ENCODE measurements at regions not wholly inside any gene's neighbourhood (a gene's known extent, or its start where the extent isn't known, plus 50 kb on each side); places are given as distances from the start of the nearest gene placed in this dataset.
"Not testable (repeated sequence)": the region's sequence is repeated elsewhere in the genome, so short reads cannot be mapped to it uniquely, and the experiment has no call there.

GRCh38 chr2:150702791-150703190, 215.3 kb upstream of the RND3 start:
- DNase-seq (ENCODE audit: low spot score) = no peak

DNA sequence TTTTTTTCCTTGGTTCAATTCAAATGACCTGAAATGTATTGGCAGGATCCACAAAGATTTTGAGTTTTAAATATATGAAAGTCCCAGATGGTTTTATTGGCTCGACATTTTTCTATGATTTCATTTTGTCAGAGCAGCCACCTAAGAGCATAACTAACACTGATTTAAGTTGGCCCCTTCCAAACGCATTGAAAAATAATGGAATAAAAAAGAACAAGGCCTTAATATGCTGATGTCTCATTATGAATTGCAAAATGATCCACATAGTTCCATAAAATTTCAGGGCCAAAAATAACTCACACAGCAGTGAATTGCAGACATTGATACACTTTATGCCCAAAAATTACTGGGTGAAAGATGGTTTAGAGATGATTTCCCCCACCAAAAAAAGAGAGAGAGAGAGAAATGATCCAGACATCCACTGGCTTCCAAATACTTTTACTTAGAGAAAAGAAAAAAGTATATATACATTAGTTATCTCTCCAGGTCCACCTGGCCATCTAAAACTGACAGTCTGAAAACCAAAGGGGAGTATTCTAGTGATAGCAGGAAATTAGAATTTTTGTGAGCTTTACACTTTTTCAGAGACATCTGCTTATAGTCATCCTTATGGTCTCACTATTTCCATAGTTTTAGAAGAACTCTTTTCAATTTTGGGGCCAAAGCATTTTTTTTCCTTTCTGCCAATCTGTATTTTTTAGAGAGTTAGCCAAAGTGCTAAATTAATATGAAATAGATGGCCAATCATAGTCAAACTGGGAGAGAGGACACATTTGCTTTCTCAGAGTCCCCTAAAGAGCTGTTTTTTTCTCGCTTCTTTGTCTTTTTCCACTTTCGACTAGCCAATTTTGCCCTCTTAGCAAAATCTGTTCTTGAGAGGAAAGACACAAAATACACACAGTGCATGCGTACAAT, 213.5 kb upstream of the RND3 start:
- no peak for DNase-seq (ENCODE audit: low spot score)

- DNase-seq (ENCODE audit: low spot score) = no peak
Observed at GRCh38 chr2:150699218-150699617, 211.8 kb upstream of the RND3 start.

- DNase-seq (ENCODE audit: low spot score) = no peak
Observed at GRCh38 chr2:150698016-150698661, 210.7 kb upstream of the RND3 start.

DNA sequence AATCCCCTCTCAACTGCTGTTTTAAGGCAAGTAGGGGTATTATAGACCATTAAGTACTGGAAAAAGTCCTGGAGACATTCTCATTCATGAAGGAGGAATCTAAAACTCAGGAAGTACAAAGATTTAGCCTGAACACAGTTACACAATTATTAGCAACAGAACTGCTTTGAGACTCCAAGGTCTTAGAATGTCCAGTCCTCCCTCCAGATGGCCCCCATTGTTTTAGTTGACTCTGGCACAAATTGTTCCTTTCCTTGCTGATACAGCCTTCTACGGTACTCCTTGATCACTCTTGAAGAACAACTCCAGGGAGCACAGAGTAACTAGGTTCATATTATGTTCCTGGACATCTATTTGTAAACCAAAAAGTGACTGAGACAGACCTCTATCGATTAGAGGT, 210.1 kb upstream of the RND3 start:
- DNase-seq (ENCODE audit: low spot score) = no peak

- no peak for DNase-seq (ENCODE audit: low spot score)
Observed at GRCh38 chr2:150695451-150696135, 208.1 kb upstream of the RND3 start.

DNA sequence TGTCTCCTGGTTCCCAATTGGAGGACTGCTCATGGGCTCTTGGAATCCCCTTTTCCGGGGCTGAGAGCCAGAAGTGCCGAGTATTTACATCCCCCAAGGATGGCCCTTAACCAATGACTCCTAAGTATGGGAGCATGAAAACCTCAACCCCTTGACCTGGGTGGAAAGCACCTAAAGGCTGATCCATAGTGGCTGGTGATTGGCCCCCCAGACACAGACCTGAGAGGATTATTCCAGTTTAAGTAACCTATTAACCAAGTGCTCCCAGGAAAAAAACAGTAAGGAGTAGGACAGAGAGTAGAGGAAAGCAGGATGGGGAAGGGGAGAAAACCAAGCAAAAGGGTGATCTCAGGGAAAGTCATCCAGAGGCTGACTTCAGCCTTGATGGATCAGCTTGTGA, 206.1 kb upstream of the RND3 start:
- no peak for DNase-seq (ENCODE audit: low spot score)

GRCh38 chr2:150690870-150691269, 203.4 kb upstream of the RND3 start:
- DNase-seq (ENCODE audit: low spot score) = no peak

DNA sequence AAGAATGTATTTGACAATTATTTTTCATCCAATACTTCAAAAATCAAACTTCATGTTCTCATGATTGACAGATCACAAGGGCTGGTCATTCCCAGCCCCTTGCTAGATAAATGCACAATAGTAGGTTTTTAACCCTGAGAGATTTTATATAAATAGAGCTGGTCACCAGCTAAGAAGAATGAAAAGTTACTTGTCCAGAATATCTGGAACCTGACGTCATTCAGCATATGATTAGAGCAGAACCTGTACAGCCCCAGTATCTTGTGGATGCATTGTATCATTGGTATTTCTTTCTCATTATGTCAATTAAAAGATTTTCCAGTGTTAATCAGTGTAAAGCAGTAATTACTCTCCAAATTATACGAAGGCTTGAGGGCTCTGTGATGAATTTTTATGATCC, 202.8 kb upstream of the RND3 start:
- DNase-seq (ENCODE audit: low spot score) = no peak

DNA sequence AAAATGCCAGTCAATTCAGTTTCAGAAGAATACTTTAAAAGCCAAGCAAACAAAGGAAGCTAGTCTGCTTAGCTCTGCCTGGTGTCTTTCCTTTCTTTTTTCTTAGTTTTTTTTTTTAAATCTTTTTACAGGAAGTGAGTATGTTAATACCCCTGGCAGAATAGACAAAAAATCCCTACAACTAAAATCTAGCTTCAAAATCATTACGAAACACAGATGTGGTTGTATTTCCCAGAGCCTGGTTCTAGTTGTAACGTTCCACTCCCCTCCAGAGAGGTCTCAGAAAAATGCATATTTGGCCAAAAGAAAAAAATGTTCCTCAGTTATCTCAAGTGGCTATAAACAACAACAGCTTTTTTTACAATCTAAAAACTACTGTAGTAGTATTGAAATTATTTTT, 202.1 kb upstream of the RND3 start:
- no peak for DNase-seq (ENCODE audit: low spot score)

DNA sequence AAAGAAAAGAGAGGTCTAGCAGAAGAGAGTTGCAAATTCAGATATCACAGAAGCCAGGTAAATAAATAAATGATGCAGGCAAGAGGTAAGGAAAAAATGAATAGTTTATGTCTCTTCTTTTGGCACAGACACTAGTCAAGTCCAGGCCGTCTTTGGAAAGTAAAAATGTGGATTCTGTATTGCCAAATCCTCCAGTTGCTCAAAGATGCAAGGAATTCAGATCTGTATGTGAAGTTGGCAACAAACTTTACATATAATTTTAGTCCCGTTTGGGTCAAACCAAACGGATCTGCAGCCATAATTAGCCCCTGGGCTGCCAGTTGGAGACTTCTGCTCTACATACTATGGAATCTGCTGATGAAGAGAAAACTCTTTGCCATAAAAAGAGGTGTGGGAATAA, 200.5 kb upstream of the RND3 start:
- no peak for DNase-seq (ENCODE audit: low spot score)

DNA sequence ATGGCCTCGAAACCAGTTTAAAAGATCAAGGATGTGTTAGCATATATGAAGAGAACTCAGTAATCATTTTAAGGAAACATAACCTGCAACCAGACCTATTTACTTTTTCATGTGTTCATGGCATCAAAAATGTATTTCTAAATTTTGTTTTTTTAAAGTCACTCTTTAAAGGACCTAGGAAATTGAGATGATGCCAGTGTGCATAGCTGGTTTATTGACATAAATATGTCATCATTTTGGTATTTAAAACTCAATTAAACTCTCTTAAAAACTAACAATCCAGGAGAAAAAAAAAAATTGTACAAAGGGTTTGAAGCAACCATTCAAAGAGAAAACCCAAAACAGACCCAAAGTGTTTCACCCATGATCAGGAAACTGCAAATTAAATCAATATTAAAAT, 198.9 kb upstream of the RND3 start:
- no peak for DNase-seq (ENCODE audit: low spot score)

DNA sequence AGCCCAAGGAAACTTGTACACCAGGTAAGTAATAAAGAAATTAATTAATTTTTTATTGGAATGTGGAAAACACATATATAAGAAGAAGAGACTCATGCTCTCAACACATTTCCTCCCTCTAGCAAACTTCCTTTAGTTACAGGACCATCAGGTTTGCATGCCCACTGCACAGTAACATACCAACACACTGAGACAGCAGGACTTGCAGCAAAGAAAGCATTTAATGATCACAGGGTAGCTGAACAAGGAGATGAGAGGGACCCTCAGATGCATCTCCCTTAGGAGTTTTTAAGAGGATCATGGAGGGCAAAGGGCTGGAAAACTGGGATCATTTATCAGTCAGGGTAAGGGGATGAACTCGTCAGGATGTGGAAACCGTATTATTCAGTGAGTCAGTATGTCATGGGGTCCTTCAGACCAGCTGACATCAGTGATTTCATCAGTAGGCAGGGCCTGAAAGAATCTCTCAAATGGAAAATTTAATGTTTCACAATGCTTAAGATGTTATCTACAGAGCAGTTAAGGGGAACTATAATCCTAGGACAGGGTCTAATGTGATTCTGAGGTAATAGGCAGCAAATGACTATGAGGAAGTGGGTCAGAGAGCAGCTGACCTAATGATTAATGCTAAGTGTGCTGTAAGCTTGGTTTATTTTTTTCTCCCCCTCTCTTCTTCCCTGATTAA, 193.8 kb upstream of the RND3 start:
- no peak for DNase-seq (ENCODE audit: low spot score)

GRCh38 chr2:150679456-150680120, 192.1 kb upstream of the RND3 start:
- DNase-seq (ENCODE audit: low spot score) = no peak

DNA sequence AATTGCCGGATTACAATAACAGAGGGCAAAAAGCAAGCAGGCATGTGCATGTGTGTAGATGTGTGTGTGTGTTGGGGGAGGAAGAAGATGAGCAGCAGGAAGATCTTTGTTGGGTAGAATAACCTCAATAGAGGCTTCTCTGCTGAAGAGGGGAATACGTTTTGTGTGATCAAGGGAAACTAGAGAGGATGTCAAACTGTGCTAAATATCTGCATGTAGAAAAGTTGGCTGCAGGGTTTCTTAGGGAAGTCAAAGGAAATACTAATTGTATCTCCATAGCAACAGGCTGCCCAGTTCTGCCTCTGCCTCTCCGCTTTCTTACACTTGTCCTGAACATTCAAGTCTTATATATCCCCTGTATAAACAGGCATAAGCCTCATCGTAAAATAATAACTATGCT, 190.1 kb upstream of the RND3 start:
- no peak for DNase-seq (ENCODE audit: low spot score)

DNA sequence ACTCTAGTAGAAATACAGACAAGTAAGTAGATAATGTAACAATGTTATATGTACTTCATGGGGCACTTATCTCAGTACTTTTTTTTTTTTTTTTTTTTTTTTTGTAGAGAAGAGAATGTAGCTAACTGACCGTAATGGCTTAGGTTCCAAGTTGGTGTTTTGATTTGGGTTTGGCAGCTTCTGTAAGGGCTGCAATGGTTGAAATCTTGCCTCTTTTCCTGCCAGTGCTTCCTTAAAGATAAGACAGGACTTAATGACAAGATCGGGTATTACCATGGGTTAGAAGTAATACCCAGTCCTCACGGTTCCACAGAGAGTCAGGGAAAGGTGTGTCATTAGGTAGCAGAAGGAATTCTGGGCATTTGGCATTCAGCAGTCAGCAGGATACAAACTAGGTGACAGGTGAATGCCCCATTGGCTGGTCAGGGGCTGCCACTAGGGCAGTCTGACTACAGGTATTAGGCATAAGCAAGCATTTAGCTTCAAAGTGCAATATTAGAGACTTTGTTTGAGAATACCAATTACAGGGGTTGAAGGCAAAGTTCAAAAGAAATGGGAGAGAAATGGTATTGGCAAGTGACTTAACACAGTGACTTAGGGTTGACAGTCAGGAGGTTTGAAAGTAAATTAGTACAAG, 189.4 kb upstream of the RND3 start:
- DNase-seq (ENCODE audit: low spot score) = no peak

- no peak for DNase-seq (ENCODE audit: low spot score)
Observed at GRCh38 chr2:150675807-150676206, 188.3 kb upstream of the RND3 start.

DNA sequence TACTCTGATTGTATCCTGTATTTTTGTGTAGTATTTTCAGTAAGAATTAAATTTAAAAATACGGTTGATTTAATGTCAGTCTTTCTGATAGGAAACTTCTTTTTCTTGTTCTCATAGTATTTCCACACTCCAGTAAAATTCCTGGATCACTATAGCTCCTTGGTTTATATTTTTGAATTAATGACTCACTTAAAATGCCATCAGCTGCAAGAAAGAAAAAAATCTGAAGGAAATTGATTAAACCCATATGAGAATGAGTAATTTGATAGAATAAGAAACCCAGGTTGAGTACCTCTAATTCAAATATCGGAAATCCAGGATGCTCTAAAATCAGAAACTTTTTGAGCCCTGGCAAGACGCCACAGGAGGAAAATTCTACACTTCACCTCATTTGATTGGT, 186.8 kb upstream of the RND3 start:
- no peak for DNase-seq (ENCODE audit: low spot score)

GRCh38 chr2:150672311-150672710, 184.8 kb upstream of the RND3 start:
- no peak for DNase-seq (ENCODE audit: low spot score)

GRCh38 chr2:150669492-150669891, 182.0 kb upstream of the RND3 start:
- no peak for DNase-seq (ENCODE audit: low spot score)

DNA sequence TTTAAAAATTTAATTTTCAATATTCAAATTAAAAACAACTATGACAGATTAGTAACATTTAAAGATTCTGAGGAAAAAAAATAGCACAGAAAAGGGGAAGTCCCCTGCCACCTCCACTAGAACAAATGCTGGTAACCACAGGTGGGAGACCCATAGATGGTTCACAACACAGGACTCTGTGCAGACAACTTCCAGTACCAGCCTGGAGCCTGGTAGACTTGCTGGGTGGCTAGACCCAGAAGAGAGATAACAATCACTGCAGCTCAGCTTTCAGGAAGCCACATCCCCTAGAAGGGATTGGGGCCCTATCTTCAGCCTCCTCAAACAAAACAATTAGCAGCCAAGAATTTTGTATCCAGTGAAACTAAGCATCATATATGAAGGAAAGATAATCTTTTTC, 179.6 kb upstream of the RND3 start:
- not testable (repeated sequence) for DNase-seq (ENCODE audit: low spot score)
